GM18517 (cell line): ENCODE measurements at regions not wholly inside any gene's neighbourhood (a gene's known extent, or its start where the extent isn't known, plus 50 kb on each side); places are given as distances from the start of the nearest gene placed in this dataset.
"Not testable (repeated sequence)": the region's sequence is repeated elsewhere in the genome, so short reads cannot be mapped to it uniquely, and the experiment has no call there.

Experiments used
- ATAC-seq: cut with Tn5 transposase; IDR thresholded peaks from one replicate; pipeline ENCODE4 v1.9.1; 2021; ENCODE audit warnings: mild to moderate bottlenecking, moderate library complexity; ENCODE audit not compliant: unreplicated experiment

DNA sequence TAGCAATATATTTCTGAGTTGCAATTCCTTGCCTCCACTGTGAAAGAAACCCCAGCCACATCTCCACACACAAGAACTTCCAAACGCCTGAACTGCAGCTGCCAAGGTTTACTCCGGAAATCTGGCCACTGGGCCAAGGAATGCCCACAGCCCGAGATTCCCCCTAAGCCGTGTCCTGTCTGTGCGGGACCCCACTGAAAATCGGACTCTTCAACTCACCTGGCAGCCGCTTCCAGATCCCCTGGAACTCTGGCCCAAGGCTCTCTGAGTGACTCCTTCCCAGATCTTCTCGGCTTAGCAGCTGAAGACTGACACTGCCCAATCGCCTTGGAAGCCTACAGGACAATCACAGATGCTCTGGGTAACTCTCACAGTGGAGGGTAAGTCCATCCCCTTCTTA lies 256.3 kb upstream of the GULP1 start:
- not testable (repeated sequence) for ATAC-seq

DNA sequence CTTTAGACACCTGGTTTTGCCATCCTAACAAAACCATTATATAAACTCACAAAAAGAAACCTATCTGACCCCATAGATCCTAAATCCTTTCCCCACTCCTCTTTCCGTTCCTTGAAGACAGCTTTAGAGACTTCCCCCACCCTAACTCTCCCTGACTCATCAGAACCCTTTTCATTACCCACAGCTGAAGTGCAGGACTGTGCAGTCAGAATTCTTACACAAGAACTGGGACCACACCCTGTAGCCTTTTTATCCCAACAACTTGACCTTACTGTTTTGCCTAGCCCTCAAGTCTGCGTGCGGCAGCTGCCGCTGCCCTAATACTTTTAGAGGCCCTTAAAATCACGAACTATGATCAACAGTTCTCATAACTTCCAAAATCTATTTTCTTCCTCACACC lies 254.9 kb upstream of the GULP1 start:
- ATAC-seq = not testable (repeated sequence)

DNA sequence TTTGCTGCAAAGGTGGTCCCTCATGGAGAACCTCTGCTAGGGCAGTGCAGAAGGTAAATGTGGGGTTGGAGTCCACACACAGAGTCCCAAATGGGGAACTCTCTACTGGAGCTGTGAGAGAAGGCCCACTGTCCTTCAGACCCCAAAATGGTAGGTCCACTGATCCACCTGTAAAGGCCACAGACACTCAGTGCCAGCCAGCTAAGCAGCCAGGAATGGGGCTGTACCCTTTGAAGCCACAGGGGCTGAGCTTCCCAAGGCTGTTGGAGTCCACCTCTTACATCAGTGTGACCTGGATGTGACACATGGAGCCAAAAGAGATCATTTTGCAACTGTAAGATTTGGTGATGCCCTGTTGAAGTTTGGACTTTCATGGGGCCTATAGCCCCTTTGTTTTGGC lies 252.4 kb upstream of the GULP1 start:
- no peak for ATAC-seq

DNA sequence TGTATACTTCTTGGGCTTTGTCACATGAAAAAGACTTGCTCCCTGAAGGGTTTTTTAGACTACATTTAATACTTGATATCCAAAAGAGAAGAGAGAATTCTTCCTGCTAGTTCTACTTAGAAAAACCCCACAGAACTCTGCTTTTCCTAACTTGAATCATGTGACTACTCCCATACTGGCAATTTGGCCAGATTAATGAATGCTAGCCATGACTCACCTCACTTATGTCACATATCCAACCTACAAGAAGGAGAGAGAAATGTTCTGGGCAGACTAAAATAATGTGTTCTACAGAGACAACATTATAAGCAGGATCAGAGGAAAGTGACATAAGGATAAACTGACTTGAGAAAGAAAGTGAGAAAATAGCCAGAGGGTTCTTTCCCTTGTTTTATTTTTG lies 249.3 kb upstream of the GULP1 start:
- ATAC-seq = no peak

DNA sequence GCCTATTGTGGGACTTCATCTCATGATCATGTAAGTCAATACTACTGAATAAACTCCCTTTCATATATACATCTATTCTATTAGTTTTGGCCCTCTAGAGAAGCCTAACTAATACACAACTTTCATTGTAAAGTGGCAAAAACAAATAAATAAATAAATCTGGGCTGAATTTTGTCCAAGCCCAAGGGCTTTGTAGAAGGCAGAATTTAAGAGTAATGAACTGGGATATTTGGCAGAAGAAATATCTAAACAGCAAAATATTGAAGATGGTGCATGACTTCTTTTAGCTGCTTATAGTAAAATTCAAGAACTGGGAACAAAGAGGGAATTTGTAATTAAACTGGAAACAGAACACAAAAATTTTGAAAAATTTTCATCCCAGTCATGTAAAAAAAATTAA lies 246.7 kb upstream of the GULP1 start:
- ATAC-seq = no peak

DNA sequence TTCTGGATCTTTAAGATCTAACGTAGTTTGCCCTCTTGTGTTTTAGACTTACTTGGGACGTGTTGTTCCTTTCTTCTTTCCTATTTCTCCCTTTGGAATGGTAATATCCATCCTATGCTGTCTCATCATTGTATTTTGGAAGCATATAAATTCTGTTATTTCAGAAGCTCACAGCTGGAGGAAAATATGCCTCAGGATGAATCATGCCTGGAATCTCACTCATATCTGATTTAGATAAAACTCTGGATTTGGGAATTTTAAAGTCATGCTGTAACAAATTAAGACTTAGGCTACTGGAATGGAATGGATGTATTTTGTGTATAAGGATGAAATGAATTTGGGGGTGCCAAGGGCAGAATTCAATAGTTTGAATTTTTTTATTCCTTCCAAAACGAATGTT lies 245.2 kb upstream of the GULP1 start:
- no peak for ATAC-seq

DNA sequence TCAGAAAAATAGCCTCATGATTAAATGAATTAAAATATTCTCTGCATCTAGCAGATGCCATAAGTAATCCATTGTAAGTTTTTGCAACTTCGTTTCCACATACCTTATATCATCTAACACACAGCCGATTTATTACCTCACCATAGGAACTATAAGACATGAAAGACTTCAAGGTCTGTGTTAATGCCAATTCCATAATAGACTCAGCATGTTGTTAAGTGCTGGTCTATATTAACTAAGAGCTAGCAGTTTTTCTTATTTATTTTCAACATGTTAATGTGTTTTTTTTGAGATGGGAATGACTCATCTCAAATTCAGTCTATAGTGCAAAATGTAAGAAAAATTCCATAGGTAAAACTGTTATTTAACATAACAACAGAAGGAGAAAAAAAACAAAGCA lies 243.9 kb upstream of the GULP1 start:
- no peak for ATAC-seq

DNA sequence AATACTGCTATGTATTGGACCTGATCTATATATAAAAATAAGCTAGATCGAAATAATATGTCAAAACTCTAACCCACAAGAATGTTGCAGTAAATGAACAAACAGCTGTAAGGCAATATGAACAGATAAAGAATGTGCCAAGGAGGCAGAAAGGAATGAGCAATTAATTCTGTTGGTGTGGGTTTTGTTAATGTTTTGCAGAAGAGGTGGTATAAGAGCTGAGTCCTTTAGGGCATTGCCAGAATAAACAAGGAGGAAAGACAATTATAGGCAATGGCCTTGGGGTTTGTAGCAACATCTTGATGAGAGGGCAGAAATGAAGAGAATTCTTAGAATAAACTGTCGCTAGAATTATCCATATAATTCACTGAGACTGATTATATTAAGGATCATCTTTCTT lies 240.9 kb upstream of the GULP1 start:
- no peak for ATAC-seq

DNA sequence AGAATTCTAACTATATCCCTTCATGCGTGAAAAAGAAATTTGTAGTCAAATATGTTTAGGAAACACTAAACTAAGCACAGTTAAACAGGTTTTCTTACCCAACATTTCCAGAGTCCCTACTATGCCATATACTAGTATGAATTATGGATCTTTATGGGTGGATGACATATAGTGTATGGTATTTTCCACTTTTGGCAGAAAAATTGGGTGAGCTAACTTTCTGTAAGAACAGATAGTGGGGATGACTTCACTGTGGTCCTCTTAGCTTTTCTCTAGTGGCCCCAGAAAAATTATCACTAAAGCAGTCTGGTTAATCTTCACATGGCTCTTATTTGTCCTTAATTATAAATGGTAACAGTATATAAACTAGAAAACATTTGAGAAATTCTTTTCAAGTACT lies 240.0 kb upstream of the GULP1 start:
- no peak for ATAC-seq

DNA sequence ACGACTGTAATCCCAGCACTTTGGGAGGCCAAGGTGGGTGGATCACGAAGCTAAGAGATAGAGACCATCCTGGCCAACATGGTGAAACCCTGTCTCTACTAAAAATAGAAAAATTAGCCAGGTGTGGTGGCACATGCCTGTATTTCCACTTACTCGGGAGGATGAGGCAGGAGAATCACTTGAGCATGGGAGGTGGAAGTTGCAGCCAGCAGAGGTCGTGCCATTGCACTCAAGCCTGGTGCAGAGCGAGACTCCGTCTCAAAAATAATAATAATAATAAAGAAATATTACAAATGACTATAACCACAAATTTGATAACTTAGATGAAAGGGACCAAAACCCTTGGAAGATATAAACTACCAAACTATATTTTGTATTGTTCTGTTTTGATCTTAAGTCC lies 226.3 kb upstream of the GULP1 start:
- no peak for ATAC-seq

DNA sequence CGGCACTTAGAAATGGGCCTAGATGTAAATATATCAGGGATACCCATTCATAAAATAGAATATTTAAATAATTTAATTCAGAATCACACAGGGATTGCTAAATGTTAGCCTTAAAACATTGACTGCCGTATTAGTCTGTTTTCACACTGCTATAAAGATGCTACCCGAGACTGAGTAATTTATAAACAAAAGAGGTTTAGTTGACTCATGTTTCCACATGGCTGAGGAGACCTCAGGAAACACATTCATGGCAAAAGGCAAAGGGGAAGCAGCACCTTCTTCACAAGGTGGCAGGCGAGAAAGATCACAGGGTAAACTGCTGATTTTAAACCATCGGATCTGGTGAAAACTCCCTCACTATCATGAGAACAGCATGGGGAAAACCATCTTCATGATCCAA lies 223.6 kb upstream of the GULP1 start:
- ATAC-seq = no peak

DNA sequence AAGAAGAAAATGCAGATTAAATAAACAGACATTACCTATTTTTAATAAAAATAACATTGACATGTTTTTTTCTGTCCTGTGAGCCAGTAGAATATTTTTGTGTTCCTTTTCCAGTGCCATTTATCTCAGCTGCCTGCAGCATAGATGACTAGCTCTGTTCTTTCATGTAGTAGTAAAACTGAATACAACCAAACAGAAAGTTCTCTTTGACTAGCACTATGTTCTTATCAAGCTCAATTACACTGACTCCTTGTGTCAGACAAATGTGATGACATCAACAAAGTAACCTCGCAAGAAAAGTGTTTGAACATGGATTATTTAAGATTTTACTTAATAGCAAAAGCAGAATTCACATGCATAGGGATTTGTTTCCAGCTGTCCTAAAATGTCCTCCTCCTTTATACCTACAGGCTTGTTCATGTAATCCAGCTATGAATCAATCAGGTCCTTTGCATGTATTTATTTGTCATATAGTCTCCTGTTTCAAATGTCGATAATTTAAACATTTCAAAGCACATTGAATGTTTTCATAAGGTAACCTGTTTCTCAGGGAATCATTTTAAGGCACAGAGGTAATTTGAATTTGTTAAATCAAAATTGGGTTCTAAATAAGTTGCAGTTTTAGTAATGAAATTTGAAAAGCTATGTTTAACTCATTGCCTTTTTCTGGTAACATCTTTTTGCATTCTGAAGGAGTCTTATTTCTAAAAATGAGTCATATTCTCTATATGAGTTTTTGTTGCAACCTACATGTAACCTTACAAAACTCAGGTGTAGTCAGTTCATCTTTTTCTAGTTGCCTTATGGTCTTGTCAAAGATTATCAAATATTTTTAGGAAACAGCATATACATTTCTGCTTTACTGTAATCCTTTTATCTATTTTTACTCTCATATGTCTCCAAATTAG lies 215.3 kb upstream of the GULP1 start:
- peak; percentile 89 for ATAC-seq

DNA sequence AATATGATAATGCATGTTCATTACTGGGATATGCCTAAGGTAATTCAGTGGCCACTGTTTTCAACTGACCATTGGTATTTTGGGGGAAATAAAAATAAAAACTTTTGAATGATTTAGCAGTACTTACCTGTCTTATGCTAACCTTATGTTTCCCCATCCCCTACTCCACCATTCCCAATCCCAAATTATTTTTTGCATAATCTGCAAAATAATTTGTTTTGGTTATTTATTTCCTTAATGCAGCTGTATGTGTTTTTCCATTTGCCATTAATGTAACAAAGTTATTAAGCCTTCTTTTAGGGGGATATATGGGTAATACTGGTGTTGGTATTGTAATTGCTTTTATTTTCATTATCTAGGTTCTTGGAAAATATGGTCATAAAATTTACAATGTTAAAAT lies 213.9 kb upstream of the GULP1 start:
- no peak for ATAC-seq

DNA sequence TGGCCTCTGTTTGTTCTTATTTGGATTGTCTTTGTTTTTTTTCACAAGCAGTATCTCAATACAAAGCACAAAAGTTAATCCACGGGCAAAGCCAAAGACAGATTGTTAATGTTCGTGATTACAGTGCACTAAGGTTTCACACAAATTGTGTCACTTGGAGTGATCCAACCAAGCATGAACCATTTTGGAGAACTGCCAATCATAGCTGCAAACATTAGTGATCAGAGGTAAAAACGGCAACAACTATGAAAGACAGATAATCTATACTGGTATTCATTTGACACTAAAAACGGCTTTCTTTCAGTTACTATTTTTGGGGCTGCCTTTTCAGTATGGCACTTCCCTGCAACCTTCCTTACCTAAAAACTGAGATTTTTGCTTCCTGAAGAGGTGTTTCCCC lies 213.1 kb upstream of the GULP1 start:
- ATAC-seq = no peak

DNA sequence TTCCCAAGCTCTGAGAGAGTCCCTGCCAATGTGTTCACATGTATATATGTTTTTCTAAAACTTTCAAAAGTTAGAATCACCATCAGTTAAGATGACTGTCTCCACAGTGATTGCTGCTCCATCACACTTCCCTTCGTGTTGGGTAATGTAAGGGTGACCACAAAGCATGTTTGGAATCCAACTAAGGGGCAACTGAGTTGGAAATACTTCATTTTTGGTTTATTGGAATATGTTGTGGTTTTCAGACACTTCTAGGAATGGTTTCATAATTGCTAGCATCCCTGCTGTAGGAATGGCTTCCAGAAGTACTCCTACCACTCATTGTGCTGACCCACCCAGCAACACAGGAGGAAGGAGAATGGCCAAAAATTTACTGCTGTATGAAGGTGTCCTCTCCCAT lies 212.5 kb upstream of the GULP1 start:
- no peak for ATAC-seq

DNA sequence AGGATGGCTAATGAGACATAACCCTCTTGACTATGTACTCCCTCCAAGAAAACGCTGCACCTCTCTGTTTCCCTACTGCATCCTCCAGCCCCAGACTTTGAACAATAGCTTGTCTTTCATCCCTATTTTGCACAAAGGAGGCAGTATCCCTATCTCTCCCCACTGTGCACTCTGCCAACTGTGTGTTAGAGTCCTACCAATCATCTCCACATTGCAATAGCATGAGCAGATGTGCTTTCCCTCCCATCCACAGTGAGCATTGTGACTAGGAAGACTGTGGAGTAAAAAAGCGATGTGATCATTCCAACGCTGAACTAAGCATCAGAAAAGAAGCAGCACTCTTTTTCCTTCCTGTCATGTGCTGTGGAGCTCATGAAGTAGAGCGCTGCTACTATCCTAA lies 206.3 kb upstream of the GULP1 start:
- no peak for ATAC-seq

DNA sequence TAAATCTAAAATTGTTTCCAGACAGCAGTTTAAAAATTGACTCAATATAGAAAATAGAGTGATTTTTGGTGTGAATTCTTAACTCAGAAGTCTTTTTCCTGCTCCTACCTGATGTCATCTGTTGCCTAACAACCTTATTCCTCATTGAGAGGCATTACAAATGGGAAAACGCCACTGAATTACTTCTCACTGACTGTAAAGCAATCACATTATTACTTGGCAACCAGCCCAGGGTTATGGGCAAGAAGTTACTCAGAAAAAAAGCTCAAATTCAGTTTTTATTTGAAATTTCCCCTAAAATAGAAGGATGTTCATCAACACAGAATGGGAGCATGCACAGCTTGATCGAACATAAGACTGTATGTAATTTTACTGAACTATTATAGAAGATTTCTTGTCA lies 201.8 kb upstream of the GULP1 start:
- no peak for ATAC-seq

DNA sequence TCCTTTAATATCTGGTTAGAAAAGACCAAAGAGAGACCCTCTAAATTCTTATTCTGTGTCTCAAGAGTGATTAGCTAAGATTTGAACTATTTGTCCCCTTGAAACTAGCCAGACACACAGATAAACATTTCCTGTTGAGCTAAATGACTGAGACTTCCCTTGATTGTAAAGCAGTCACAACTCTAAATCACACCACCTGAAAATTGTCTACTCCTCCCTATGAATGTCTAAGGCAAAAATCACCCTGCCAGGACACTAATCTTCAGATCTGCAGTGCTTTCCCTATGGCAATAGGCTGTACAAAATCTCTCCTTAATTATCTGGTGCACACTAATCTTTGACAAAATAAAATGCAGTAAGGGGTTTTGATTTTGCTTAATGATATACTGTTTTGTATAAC lies 200.5 kb upstream of the GULP1 start:
- no peak for ATAC-seq

DNA sequence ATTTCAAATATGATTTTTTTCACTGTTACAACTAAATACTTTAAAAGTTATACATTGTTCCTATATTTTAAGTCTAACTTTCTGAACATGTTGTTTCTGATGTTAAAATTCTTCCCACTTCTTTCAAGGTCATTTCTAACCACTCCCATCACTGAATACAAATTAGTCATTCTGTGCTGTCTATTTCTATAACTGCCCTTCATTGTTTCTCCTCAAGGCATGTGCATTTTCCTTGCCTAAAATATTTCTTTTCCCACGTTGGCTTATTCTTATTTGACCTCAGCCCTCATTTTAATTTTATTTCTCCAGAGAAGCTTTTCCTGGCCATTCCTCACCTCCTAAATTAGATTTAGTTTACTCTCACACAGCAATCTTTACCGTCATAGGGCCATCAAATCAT lies 198.9 kb upstream of the GULP1 start:
- no peak for ATAC-seq

DNA sequence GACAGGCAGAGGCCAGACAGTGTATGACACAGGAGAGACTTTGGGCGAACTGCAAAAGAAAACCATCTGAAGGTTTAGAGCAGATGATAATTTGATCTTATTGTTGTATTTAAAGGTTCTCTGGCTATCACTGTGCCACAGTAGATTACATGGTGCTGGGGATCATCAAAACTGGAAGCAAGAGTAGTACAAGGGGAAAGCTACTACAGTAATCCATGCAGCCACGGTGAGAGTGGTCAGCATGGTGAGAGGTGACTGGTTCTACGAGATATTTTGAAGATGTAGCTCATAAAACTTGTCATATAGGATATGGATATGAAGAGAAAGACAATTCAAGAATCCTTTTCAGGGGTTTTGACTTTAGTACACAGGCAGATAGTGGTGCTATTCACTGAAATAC lies 194.8 kb upstream of the GULP1 start:
- no peak for ATAC-seq

DNA sequence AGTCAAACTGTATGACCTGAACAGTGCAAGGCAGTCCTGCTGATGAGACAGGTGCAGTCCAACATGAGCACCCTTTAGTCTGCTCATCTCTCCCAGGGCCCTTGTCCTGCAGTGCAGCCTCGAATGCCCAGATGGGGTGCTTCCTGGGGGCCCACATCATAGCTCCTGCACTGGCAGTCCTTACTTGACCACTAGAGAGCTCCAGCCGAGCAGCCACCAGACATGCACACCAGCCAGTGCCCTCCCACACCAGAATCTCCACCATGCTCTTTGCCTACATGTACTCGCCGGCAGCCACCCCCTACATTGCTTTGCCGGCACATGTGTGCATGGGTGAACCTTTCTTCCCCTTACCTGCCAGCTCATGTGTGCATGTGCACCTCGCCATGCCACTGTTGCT lies 188.8 kb upstream of the GULP1 start:
- ATAC-seq = no peak

DNA sequence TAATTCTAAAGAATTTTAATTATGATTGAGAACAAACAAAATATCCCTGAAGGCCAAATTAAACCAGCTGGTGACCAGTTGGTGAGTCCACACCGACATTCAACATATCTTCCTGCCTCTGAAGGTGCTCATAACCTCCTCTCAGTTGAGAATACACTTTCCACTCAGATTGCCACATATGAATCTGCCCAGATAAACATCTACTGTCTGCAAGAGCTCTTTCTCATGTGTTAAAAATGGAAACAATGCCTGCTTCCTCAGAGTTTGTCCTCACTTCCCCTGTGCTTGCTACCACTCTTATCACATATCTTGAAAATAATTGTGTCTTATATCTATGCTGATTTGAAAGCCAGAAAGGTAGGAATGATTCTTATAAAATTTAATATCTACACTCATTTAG lies 177.7 kb upstream of the GULP1 start:
- ATAC-seq = no peak

DNA sequence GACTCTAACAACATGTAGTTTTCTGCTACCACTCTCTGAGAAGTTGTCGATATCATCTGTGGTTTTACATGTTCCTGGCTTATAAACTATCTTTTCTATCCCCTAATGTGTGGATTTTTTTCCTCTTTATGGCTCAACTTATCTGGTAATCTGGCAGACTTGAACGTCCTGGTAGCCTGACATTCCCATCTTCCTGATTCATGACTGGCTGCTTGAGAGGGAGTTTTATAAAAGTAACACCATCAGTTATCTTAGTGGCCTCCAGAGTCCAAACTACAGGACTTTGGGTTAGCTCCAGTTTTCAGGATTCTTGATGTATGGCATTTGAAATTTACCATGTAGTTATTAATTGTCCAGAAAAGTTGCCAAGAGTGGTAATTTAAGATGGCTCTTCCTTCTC lies 174.0 kb upstream of the GULP1 start:
- ATAC-seq = no peak
